Nephron (organoid): ENCODE measurements at regions not wholly inside any gene's neighbourhood (a gene's known extent, or its start where the extent isn't known, plus 50 kb on each side); places are given as distances from the start of the nearest gene placed in this dataset.

Source experiments
- H3K27ac Mint-ChIP-seq, 3 experiments: 2 replicates each; pipeline ENCODE4 v1.8.0; 2020; ENCODE audit warnings: mixed read lengths in 3 of 3, mild to moderate bottlenecking in 2 of 3, moderate library complexity in 1 of 3
- H3K27me3 Mint-ChIP-seq: 2 replicates; pipeline ENCODE4 v1.8.0; 2021; ENCODE audit warnings: low read depth, mild to moderate bottlenecking, moderate library complexity, mixed read lengths
- H3K36me3 Mint-ChIP-seq: 2 replicates; pipeline ENCODE4 v1.8.0; 2020; ENCODE audit warnings: low read depth, mixed read lengths
- H3K4me1 Mint-ChIP-seq: 2 replicates; pipeline ENCODE4 v1.8.0; 2020; ENCODE audit warnings: mixed read lengths
- H3K4me3 Mint-ChIP-seq, 3 experiments: 2 replicates each; pipeline ENCODE4 v1.8.0; 2020; ENCODE audit warnings: mild to moderate bottlenecking in 3 of 3, mixed read lengths in 3 of 3, moderate library complexity in 2 of 3
- H3K9me3 Mint-ChIP-seq: 2 replicates; pipeline ENCODE4 v1.8.0; 2020; ENCODE audit warnings: mixed read lengths
- TF ChIP-seq, protein P1 (sequence below), 3 experiments: fragments of 200-600 bp; sonication (generic); IDR thresholded peaks; one replicate each; pipeline ENCODE4 v1.5.0; 2021; ENCODE audit warnings: antibody characterized with exemption in 3 of 3; ENCODE audit not compliant: unreplicated experiment in 3 of 3

DNA sequence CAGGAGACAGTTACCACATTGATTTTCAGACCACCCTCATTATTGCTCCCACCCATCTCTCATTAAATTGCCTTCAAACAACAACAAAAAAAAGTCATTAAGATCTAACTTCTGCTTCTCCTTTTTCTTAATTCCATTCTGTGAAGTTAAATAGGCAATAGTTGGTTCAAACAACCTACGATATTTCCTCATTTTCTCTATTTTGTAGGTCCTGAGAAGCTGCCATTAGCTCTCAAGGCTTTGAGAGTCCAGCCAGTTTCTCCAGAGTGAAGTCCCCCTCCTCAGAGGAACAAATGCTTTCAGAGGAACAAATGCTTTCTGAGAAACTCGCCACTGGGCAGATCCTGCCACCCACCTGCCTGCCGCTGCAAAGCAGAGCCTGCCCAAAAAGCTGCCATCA is 125.6 kb downstream of the ETS2 start:
- TF ChIP-seq, protein P1, sequence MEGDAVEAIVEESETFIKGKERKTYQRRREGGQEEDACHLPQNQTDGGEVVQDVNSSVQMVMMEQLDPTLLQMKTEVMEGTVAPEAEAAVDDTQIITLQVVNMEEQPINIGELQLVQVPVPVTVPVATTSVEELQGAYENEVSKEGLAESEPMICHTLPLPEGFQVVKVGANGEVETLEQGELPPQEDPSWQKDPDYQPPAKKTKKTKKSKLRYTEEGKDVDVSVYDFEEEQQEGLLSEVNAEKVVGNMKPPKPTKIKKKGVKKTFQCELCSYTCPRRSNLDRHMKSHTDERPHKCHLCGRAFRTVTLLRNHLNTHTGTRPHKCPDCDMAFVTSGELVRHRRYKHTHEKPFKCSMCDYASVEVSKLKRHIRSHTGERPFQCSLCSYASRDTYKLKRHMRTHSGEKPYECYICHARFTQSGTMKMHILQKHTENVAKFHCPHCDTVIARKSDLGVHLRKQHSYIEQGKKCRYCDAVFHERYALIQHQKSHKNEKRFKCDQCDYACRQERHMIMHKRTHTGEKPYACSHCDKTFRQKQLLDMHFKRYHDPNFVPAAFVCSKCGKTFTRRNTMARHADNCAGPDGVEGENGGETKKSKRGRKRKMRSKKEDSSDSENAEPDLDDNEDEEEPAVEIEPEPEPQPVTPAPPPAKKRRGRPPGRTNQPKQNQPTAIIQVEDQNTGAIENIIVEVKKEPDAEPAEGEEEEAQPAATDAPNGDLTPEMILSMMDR (IDR thresholded peaks at IDR 0.05; ENCODE audit: unreplicated experiment in 3 of 3): no peak
- Mint-ChIP-seq H3K9me3 (peaks cover 6% of the 10 kb centered on the region), H3K27ac (peak overlapping the region; percentile 2 to 59 (median 25)), H3K4me1 (peaks cover 22% of the 10 kb centered on the region), H3K36me3 (no peaks in the 10 kb centered on the region), H3K4me3 (no peak overlapping the region), H3K27me3 (peaks cover 10% of the 10 kb centered on the region)

DNA sequence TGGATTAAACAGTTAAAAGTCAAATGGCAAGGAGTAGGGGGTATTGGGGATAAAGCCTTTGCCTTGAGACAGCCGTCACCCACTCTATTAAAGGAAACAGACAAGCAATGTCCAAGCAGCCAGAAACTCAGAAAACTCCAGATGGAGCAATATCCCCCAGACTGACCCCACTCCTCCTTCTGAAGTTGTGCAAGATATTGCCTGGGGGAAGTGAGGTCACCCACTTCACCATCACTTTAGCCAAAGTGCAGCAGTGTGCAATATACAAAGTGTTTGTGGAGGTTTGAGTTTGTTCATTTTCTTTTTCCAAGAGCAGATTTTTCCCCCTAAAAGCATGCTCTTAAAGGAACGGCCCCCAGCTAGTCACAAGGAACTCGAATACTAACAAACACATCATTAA is 125.1 kb downstream of the ETS2 start:
- H3K9me3 Mint-ChIP-seq: peaks cover 8% of the 10 kb centered on the region
- peaks cover 10% of the 10 kb centered on the region for H3K27me3 Mint-ChIP-seq
- peak overlapping the region; percentile 2 to 59 (median 25) for H3K27ac Mint-ChIP-seq
- TF ChIP-seq, protein P1 (IDR thresholded peaks at IDR 0.05; ENCODE audit: unreplicated experiment in 3 of 3): no peak
- no peak overlapping the region for H3K4me3 Mint-ChIP-seq
- no peaks in the 10 kb centered on the region for H3K36me3 Mint-ChIP-seq
- peaks cover 25% of the 10 kb centered on the region for H3K4me1 Mint-ChIP-seq

DNA sequence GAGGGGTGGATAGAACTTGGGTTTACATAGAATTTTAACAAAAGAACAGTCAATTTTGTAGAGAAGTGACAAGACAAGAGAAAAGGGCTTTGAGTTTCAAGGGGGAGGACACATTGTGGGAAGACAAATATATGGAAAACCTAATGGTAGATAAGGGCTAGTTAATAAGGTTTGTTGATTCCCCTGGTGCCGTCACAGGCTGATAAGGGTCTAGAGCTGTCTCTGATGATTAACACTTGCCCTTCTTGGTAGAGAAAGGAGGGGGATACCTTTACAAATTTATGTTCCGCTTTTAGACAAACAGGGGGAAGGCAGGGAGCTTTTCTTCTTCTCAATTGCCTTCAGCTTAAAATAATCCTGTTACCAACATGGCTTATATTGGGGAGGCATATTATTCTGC is 124.3 kb downstream of the ETS2 start:
- no peak overlapping the region for H3K4me3 Mint-ChIP-seq

DNA sequence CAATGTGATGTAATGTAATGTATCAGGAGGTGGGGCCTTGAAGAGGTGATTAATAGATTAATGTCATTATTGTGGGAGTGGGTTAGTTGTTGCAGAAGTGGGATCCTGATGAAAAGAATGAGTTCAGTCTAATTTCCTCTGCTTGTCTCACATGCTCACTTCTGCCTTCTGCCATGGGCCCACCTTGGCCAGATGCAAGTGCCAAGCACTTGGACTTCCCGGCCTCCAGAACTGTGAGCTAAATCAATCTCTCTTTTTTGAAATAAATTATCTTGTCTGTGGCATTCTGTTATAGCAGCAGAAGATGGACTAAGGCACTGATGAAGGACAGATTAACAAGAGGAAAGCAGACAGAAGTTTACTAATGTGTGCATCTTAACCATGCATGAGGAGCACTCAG is 123.9 kb downstream of the ETS2 start:
- TF ChIP-seq, protein P1 (IDR thresholded peaks at IDR 0.05; ENCODE audit: unreplicated experiment in 3 of 3): no peak
- peaks cover 10% of the 10 kb centered on the region for H3K27me3 Mint-ChIP-seq
- H3K27ac Mint-ChIP-seq: peak overlapping the region in 2 of 3 experiments; percentile 14 to 28
- peaks cover 31% of the 10 kb centered on the region for H3K4me1 Mint-ChIP-seq
- H3K36me3 Mint-ChIP-seq: no peaks in the 10 kb centered on the region
- H3K9me3 Mint-ChIP-seq: peaks cover 8% of the 10 kb centered on the region
- H3K4me3 Mint-ChIP-seq: no peak overlapping the region

More for the DNA sequence above, 124.3 kb downstream of the ETS2 start:
- H3K36me3 Mint-ChIP-seq: no peaks in the 10 kb centered on the region
- peaks cover 10% of the 10 kb centered on the region for H3K27me3 Mint-ChIP-seq
- peaks cover 8% of the 10 kb centered on the region for H3K9me3 Mint-ChIP-seq
- TF ChIP-seq, protein P1 (IDR thresholded peaks at IDR 0.05; ENCODE audit: unreplicated experiment in 3 of 3): no peak
- peak overlapping the region in 2 of 3 experiments; percentile 14 to 28 for H3K27ac Mint-ChIP-seq
- H3K4me1 Mint-ChIP-seq: peaks cover 31% of the 10 kb centered on the region

DNA sequence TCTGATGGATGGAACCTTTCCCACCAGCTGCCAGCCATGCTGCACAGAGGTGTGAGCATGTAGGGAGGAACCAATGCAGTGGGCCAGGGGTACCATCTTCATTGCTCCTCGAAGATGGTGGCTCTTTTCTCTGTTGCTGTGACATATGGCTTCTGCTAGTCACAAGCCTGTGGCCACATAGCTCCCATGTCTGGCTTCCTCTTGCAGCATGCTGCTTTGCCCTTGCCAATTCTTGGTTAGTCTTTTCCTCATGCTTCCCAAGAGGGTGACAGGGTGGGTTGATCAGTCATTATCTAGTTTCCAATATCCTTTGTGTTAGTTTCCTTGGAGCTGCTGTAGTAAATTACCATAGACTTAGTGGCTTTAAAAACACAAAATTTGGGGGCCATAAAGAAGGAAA is 123.4 kb downstream of the ETS2 start:
- H3K4me3 Mint-ChIP-seq: no peak overlapping the region

DNA sequence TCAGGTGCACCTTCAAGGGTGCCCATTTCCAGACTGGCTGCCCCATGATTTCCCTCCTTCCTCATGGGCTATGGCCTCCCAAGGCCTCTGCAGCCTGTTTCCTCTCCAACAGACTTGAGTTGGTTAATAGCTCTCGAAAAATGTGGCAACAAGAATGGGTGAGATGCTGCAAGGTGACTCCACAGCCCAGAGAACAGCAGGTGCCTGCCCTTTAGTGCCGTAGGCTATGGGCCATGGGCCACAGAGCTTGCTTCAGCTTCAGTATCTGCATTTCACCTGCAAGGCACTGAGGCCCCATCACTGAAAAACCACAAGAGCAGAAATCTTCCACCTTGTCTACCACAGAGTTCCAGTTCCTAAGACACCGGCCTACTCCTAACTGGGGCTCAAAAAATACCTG is 122.0 kb downstream of the ETS2 start:
- H3K4me3 Mint-ChIP-seq: no peak overlapping the region
- peaks cover 8% of the 10 kb centered on the region for H3K9me3 Mint-ChIP-seq
- H3K4me1 Mint-ChIP-seq: peaks cover 37% of the 10 kb centered on the region
- H3K36me3 Mint-ChIP-seq: no peaks in the 10 kb centered on the region
- TF ChIP-seq, protein P1 (IDR thresholded peaks at IDR 0.05; ENCODE audit: unreplicated experiment in 3 of 3): no peak
- peaks cover 10% of the 10 kb centered on the region for H3K27me3 Mint-ChIP-seq
- H3K27ac Mint-ChIP-seq: peak overlapping the region in 1 of 3 experiments; percentile 90

More for the DNA sequence above, 123.4 kb downstream of the ETS2 start:
- Mint-ChIP-seq H3K36me3 (no peaks in the 10 kb centered on the region), H3K4me1 (peaks cover 31% of the 10 kb centered on the region), H3K9me3 (peaks cover 8% of the 10 kb centered on the region), H3K27ac (no peak overlapping the region), H3K27me3 (peaks cover 10% of the 10 kb centered on the region)
- TF ChIP-seq, protein P1 (IDR thresholded peaks at IDR 0.05; ENCODE audit: unreplicated experiment in 3 of 3): no peak
